8988T (cell line): ENCODE measurements at regions not wholly inside any gene's neighbourhood (a gene's known extent, or its start where the extent isn't known, plus 50 kb on each side); places are given as distances from the start of the nearest gene placed in this dataset.

ENCODE experiments used
- DNase-seq: peaks from one replicate; pipeline ENCODE4 v3.0.0; 2011

- DNase-seq: no peak
Measured at GRCh38 chr2:42947809-42948600, 155.6 kb upstream of the HAAO start.

GRCh38 chr2:42944779-42945415 is 152.5 kb upstream of the HAAO start:
- DNase-seq: peak; percentile 49

- DNase-seq: no peak
Measured at GRCh38 chr2:42942990-42943493, 150.7 kb upstream of the HAAO start.

GRCh38 chr2:42942214-42942989 is 150.0 kb upstream of the HAAO start:
- no peak for DNase-seq

- DNase-seq: no peak
Measured at GRCh38 chr2:42941633-42942176, 149.3 kb upstream of the HAAO start.

GRCh38 chr2:42939411-42940206 is 147.2 kb upstream of the HAAO start:
- DNase-seq: no peak

GRCh38 chr2:42938671-42939370 is 146.4 kb upstream of the HAAO start:
- DNase-seq: no peak

- DNase-seq: no peak
Measured at GRCh38 chr2:42937171-42937875, 144.9 kb upstream of the HAAO start.

- no peak for DNase-seq
Measured at GRCh38 chr2:42935692-42936671, 143.6 kb upstream of the HAAO start.

GRCh38 chr2:42934580-42935186 is 142.3 kb upstream of the HAAO start:
- no peak for DNase-seq

GRCh38 chr2:42933824-42934254 is 141.5 kb upstream of the HAAO start:
- DNase-seq: no peak

GRCh38 chr2:42932271-42933151 is 140.1 kb upstream of the HAAO start:
- DNase-seq: no peak

- DNase-seq: no peak
Measured at GRCh38 chr2:42931818-42932195, 139.4 kb upstream of the HAAO start.

GRCh38 chr2:42931146-42931817 is 138.9 kb upstream of the HAAO start:
- no peak for DNase-seq

GRCh38 chr2:42930025-42930581 is 137.7 kb upstream of the HAAO start:
- DNase-seq: no peak

- DNase-seq: no peak
Measured at GRCh38 chr2:42929546-42930024, 137.2 kb upstream of the HAAO start.
